HG03469 (cell line): ENCODE measurements at regions not wholly inside any gene's neighbourhood (a gene's known extent, or its start where the extent isn't known, plus 50 kb on each side); places are given as distances from the start of the nearest gene placed in this dataset.

ENCODE experiments used
- ATAC-seq: cut with Tn5 transposase; IDR thresholded peaks from one replicate; pipeline ENCODE4 v1.9.1; 2021; ENCODE audit warnings: mild to moderate bottlenecking, moderate library complexity, moderate number of reproducible peaks; ENCODE audit not compliant: unreplicated experiment

GRCh38 chr18:8942909-8943545 lies 159.5 kb upstream of the NDUFV2 start:
- no peak for ATAC-seq

GRCh38 chr18:8943900-8944870 lies 158.3 kb upstream of the NDUFV2 start:
- no peak for ATAC-seq

GRCh38 chr18:8944871-8945245 lies 157.6 kb upstream of the NDUFV2 start:
- ATAC-seq, result no peak

- no peak for ATAC-seq
These were observed 157.0 kb upstream of the NDUFV2 start for GRCh38 chr18:8945514-8945913.

- no peak for ATAC-seq
These were observed 156.2 kb upstream of the NDUFV2 start for GRCh38 chr18:8946066-8946838.

- ATAC-seq, result no peak
These were observed 154.9 kb upstream of the NDUFV2 start for GRCh38 chr18:8947566-8947965.

- no peak for ATAC-seq
These were observed 154.5 kb upstream of the NDUFV2 start for GRCh38 chr18:8948011-8948410.

DNA sequence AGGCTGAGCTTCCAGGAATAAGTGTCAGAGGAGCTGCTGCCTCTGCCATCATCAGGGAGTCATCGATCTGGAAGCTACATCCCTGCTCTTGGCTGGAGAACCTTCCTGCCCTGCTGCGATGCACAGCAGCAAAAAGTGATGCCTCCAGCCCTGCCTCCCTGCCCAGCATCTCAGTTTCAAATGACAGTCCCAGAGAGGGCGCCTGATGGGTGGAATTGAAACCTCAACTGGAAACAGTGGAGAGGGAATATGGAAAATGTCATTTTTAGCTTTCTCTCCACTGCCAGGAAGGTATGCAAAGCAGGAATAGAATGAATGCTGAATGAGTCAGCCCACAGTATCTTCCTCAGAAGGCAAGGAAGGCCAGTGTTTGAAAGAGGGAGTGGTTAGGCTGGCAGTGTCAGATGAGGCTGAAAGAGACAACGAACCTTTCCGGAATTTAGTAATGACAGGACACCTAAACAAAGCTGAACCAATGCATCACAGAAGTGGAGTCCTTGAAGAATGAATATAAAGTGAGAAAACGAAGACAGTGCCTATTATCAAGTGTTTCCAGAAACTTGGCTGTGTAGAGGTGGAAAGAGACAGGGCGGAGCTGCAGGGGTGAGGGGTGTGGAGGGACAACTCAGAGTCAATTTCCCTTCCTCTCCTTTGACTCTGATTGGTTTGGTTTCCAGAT lies 153.9 kb upstream of the NDUFV2 start:
- ATAC-seq, result no peak

DNA sequence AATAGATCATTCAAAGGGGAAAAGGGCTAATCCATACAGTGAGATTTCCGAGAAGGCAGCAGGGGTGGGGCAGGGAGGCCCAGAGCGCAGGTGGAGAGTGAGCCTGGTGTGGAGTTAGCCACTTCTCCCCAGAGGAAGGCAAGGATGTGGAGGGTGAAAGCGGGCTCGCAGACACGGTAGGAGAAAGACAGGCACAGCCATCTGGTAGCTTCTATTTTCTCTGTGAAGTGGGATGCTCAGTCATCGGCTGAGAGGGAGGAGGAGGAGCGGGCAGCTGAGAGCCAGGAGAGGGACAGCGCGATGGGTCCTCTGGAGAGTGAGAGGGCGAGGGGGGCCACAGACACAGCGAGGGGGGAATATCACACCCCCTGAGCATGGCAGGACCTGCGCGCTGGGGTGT lies 153.3 kb upstream of the NDUFV2 start:
- no peak for ATAC-seq

GRCh38 chr18:8951491-8951890 lies 151.0 kb upstream of the NDUFV2 start:
- ATAC-seq, result no peak

- ATAC-seq, result no peak
These were observed 150.3 kb upstream of the NDUFV2 start for GRCh38 chr18:8952174-8952573.

DNA sequence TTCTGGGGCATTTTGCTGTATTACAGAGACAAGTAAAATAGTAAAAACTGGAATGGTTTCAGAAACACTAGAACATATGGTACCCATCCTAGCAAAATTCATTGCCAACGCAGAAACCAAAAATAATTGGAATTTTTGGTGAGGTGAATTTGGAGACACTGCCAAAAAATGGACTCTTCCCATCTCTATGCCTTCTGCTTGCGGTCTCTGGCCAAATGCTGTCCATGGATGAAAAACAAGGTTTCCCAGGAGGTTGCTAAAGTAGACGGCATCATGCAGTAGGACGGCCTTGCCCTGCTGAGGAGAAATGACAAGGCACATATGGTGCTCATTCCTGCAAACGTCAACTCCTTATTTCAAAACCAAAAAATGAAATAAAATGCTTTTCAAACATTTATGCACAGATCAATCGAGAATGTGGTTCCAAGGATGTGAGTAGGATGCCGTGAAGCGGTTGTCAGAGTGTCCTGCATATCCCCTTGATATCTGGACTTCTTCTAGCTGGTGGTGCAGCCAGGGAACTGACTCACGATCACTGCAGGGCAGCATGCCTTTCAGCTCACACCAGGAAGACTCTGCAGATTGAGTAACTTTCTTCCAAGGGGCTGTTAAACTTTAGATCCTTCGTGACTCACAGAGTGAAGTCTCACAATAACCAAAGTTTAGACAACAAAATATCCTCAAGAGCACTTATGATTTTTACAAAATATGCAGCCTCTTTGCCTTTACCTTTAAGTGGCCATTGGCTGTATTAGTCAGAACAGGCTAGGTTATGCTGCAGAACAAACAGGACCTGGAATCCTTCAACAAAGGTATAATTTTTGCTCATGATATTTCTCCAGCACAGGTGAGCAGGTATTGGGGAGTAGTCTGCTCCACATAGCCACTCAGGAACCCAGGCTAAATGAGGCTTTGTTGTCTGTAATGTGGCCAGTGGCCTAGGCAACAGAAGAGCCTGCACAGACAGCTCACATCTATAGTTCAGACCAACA lies 149.4 kb upstream of the NDUFV2 start:
- ATAC-seq, result no peak

- no peak for ATAC-seq
These were observed 144.8 kb upstream of the NDUFV2 start for GRCh38 chr18:8957731-8958130.

- no peak for ATAC-seq
These were observed 143.8 kb upstream of the NDUFV2 start for GRCh38 chr18:8958660-8959059.

DNA sequence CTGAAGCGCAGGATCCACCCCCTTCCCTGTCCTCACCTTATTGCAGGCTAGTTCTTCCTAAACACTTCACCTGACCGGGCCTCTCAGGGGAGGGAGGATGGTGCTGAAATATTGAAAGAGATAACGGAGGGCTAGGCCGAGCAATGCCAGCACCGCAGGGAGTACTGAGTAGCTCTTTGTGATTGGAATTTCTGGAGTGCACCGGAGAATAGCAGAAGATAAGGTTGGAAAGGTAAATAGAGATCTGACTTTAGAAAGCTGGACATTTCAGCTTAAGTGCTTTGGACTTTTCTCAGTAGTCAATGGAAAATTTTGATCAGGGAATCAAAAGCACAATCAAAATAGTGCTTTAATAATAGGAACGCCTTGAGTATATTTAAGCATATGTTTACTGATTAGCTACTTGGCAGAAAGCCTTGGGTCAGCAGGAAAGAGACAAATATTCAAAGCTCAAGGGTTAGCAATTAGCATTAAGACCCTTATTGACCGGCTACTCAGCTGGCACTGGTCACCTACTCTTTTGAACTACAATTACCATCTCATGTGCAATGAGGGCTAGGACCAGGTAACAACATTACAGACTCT lies 142.9 kb upstream of the NDUFV2 start:
- no peak for ATAC-seq

GRCh38 chr18:8960740-8961657 lies 141.5 kb upstream of the NDUFV2 start:
- no peak for ATAC-seq

- ATAC-seq, result no peak
These were observed 140.2 kb upstream of the NDUFV2 start for GRCh38 chr18:8962192-8962779.
